ENCODE measurements at regions not wholly inside any gene's neighbourhood (a gene's known extent, or its start where the extent isn't known, plus 50 kb on each side); places are given as distances from the start of the nearest gene placed in this dataset.

DNA sequence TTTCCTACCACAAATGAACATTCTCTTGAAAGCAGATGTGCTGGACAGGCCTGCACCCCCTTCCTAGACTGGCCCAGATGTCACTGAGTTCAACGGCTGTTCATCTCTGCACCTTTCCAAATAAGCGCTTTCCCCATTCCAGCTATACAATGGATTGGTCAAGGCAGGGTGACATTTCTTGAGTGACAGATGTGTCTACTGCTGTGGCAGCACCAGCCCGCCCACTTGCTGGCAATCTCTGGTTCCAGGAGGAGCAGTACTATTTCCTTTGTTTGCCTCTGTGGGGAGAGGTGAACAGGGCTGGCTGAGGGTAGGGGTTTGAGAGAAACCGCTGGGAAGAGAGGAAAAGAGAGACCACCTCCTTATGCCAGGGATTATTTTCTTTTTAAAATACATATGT is 269.5 kb upstream of the POU3F3 start:
- TF ChIP-seq, protein P1, sequence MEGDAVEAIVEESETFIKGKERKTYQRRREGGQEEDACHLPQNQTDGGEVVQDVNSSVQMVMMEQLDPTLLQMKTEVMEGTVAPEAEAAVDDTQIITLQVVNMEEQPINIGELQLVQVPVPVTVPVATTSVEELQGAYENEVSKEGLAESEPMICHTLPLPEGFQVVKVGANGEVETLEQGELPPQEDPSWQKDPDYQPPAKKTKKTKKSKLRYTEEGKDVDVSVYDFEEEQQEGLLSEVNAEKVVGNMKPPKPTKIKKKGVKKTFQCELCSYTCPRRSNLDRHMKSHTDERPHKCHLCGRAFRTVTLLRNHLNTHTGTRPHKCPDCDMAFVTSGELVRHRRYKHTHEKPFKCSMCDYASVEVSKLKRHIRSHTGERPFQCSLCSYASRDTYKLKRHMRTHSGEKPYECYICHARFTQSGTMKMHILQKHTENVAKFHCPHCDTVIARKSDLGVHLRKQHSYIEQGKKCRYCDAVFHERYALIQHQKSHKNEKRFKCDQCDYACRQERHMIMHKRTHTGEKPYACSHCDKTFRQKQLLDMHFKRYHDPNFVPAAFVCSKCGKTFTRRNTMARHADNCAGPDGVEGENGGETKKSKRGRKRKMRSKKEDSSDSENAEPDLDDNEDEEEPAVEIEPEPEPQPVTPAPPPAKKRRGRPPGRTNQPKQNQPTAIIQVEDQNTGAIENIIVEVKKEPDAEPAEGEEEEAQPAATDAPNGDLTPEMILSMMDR (IDR thresholded peaks at IDR 0.05) = no peak
- H2AFZ ChIP-seq = no peak overlapping the region
- no peaks in the 10 kb centered on the region for H3K27me3 ChIP-seq (ENCODE audit: control insufficient read depth, insufficient read depth, low read length)
- no peak overlapping the region for H3K9ac ChIP-seq
- H3K36me3 ChIP-seq (ENCODE audit: control insufficient read depth, insufficient read depth, low read length) = no peaks in the 10 kb centered on the region
- no peaks in the 10 kb centered on the region for H3K4me1 ChIP-seq
- no peaks in the 10 kb centered on the region for H3K79me2 ChIP-seq
- no peak overlapping the region for H3K4me2 ChIP-seq (ENCODE audit: low read length)
- H3K27ac ChIP-seq = no peak overlapping the region
- no peak overlapping the region for H3K4me3 ChIP-seq (ENCODE audit: low read depth, low read length)
- no peaks in the 10 kb centered on the region for H3K9me3 ChIP-seq (ENCODE audit: control insufficient read depth, low read length)

DNA sequence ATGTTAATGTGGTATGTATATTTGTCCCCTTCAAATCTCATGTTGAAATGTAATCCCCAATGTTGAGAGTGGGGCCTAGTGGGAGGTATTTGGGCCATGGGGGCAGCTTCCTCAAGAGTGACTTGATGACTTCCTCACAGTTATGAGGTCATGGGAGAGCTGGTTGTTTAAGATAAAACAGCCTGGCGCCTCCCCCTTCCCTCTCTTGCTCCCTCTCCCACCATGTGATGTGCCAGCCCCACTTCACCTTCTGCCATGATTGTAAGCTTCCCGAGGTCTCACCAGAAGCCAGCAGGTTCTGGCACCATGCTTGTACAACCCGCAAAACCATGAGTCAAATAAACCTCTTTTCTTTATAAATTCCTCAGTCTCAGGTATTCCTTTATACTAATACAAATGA is 258.3 kb upstream of the POU3F3 start:
- no peaks in the 10 kb centered on the region for H3K4me1 ChIP-seq
- TF ChIP-seq, protein P1 (IDR thresholded peaks at IDR 0.05) = no peak
- H3K27me3 ChIP-seq (ENCODE audit: control insufficient read depth, insufficient read depth, low read length) = no peaks in the 10 kb centered on the region
- no peak overlapping the region for H3K9ac ChIP-seq
- H3K4me2 ChIP-seq (ENCODE audit: low read length) = no peak overlapping the region
- H3K36me3 ChIP-seq (ENCODE audit: control insufficient read depth, insufficient read depth, low read length) = no peaks in the 10 kb centered on the region
- no peak overlapping the region for H3K4me3 ChIP-seq (ENCODE audit: low read depth, low read length)
- no peak overlapping the region for H2AFZ ChIP-seq
- no peaks in the 10 kb centered on the region for H3K9me3 ChIP-seq (ENCODE audit: control insufficient read depth, low read length)
- H3K79me2 ChIP-seq = no peaks in the 10 kb centered on the region
- no peak overlapping the region for H3K27ac ChIP-seq

DNA sequence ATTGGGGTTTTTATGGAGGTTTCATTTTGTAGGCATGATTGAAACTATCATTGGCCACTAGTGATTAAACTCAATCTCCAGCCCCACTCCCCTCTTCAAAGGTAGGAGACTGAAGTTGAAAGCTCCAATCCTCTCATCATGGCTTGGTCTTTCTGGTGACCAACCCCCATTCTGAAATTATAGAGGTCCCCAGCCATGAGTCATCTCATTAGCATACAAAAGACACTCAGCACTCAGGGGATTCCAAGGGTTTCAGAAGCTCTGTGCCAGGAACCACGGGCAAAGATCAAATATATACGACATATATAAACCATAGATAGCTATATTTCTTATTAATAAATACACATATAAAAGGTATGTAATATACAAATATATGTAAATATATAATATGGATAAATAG is 256.0 kb upstream of the POU3F3 start:
- H2AFZ ChIP-seq = no peak overlapping the region
- H3K27me3 ChIP-seq (ENCODE audit: control insufficient read depth, insufficient read depth, low read length) = no peaks in the 10 kb centered on the region
- no peak overlapping the region for H3K9ac ChIP-seq
- no peaks in the 10 kb centered on the region for H3K79me2 ChIP-seq
- H3K27ac ChIP-seq = no peak overlapping the region
- no peak overlapping the region for H3K4me2 ChIP-seq (ENCODE audit: low read length)
- TF ChIP-seq, protein P1 (IDR thresholded peaks at IDR 0.05) = no peak
- H3K36me3 ChIP-seq (ENCODE audit: control insufficient read depth, insufficient read depth, low read length) = no peaks in the 10 kb centered on the region
- H3K9me3 ChIP-seq (ENCODE audit: control insufficient read depth, low read length) = no peaks in the 10 kb centered on the region
- no peak overlapping the region for H3K4me3 ChIP-seq (ENCODE audit: low read depth, low read length)
- H3K4me1 ChIP-seq = no peaks in the 10 kb centered on the region

DNA sequence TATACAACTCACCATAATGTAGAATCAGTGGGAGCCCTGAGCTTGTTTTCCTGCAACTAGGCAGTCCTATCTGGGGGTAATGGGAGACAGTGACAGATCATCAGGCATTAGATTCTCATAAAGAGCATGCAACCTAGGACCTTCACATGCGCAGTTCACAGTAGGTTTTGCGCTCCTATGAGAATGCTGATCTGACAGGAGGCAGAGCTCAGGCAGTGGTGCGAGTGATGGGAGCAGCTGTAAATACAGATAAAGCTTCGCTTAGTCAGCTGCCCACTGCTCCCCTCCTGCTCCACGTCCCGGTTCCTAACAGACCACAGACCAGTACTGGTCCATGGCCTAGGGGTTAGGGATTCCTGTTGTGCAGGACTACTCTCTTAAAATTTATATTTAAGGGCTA is 255.3 kb upstream of the POU3F3 start:
- TF ChIP-seq, protein P1 (IDR thresholded peaks at IDR 0.05) = no peak
- no peaks in the 10 kb centered on the region for H3K9me3 ChIP-seq (ENCODE audit: control insufficient read depth, low read length)

DNA sequence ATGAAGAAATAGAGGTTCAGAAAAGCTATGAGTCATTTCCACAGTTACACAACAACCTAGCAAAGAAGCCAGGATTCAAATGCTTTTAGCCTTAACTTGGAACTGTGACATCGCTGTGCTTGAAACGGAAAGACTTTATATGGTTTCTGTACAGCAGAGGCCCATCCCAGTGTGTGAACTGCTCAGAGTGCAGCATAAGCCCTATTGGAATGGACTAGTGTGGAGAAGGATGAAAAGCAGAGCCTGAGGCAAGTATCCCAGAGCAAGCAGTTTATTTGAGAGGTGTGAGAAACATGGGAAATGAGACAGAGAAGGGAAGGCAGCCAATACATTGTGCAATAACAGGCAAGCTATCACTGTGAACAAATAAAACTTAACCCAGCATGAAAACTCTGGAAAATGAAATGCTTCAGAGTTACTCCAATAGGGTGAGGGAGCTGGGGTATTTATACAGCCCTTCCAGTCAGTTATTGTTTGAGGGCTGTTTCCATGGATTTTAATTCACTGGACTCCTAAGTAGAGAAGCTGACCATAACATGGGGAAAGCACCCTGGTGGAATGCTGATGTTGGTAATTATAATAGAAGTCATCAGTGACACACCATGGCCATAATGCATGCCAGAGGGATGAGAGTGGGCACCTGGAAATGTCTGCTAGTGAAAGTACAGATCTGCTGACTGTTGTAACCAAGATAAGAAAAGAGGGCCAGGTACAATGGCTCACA is 254.0 kb upstream of the POU3F3 start:
- TF ChIP-seq, protein P1 (IDR thresholded peaks at IDR 0.05) = no peak

More for the DNA sequence above, 255.3 kb upstream of the POU3F3 start:
- Histone ChIP-seq H3K79me2 (no peaks in the 10 kb centered on the region), H3K27me3 (ENCODE audit: control insufficient read depth, insufficient read depth, low read length) (no peaks in the 10 kb centered on the region), H3K9ac (no peak overlapping the region), H3K4me3 (ENCODE audit: low read depth, low read length) (no peak overlapping the region), H3K36me3 (ENCODE audit: control insufficient read depth, insufficient read depth, low read length) (no peaks in the 10 kb centered on the region), H2AFZ (no peak overlapping the region), H3K4me2 (ENCODE audit: low read length) (no peak overlapping the region), H3K27ac (no peak overlapping the region), H3K4me1 (no peaks in the 10 kb centered on the region)

More for the DNA sequence above, 254.0 kb upstream of the POU3F3 start:
- Histone ChIP-seq H3K4me2 (ENCODE audit: low read length) (no peak overlapping the region), H3K4me1 (no peaks in the 10 kb centered on the region), H2AFZ (no peak overlapping the region), H3K79me2 (no peaks in the 10 kb centered on the region), H3K36me3 (ENCODE audit: control insufficient read depth, insufficient read depth, low read length) (no peaks in the 10 kb centered on the region), H3K27me3 (ENCODE audit: control insufficient read depth, insufficient read depth, low read length) (no peaks in the 10 kb centered on the region), H3K27ac (no peak overlapping the region), H3K9me3 (ENCODE audit: control insufficient read depth, low read length) (no peaks in the 10 kb centered on the region), H3K9ac (no peak overlapping the region), H3K4me3 (ENCODE audit: low read depth, low read length) (no peak overlapping the region)
